Psoas muscle (tissue), 7 donors: ENCODE measurements at regions not wholly inside any gene's neighbourhood (a gene's known extent, or its start where the extent isn't known, plus 50 kb on each side); places are given as distances from the start of the nearest gene placed in this dataset.

Source experiments
- ATAC-seq, 4 donors: fragments of 200-7000 bp; cut with Tn5 transposase; one replicate each; pipeline ENCODE4 v1.9.1; 2020; ENCODE audit warnings: moderate library complexity in 3 of 4, mild to moderate bottlenecking in 2 of 4
- DNase-seq, 2 donors: peaks; one replicate each; pipeline ENCODE4 v3.0.0-alpha.2; 2020
- H3K27ac ChIP-seq: fragments of 200-600 bp; one replicate; pipeline ENCODE4 v1.8.0; 2022
- H3K27me3 ChIP-seq, 3 donors: fragments of 200-600 bp in 1 of 3; one replicate each; pipeline versions ENCODE4 v1.6.1 to v1.8.0; 2013 to 2022; ENCODE audit warnings: low read length in 2 of 3, mild to moderate bottlenecking in 2 of 3, moderate library complexity in 1 of 3; ENCODE audit not compliant: insufficient read depth in 3 of 3
- H3K36me3 ChIP-seq, 2 donors: fragments of 200-600 bp in 1 of 2; one replicate each; pipeline versions ENCODE4 v1.6.1 to v1.8.0; 2013 to 2022; ENCODE audit warnings: low read depth in 1 of 2, mild to moderate bottlenecking in 1 of 2, moderate library complexity in 1 of 2; ENCODE audit not compliant: insufficient read depth in 1 of 2
- H3K4me1 ChIP-seq: fragments of 200-600 bp; one replicate; pipeline ENCODE4 v1.8.0; 2022
- H3K4me3 ChIP-seq: fragments of 200-600 bp; one replicate; pipeline ENCODE4 v1.8.0; 2022; ENCODE audit warnings: mild to moderate bottlenecking
- H3K9me3 ChIP-seq: fragments of 200-600 bp; one replicate; pipeline ENCODE4 v1.8.0; 2022
- WGBS, 3 donors: extraction: QIAGEN DNeasy Blood & Tissue Kit; methylation state at CpG; one replicate each; pipeline versions ENCODE4 v1.1.6 to v1.1.7; 2013; 5-methylcytosine and 5-hydroxymethylcytosine counted together
- intact Hi-C, 2 donors: fragments of 100-400 bp; cut with DNase I; formaldehyde crosslinking; loops; one replicate each; pipeline versions ENCODE4 v1.11.0 to v1.14.2; 2022
- TF ChIP-seq, protein P1 (sequence below): fragments of 200-600 bp; IDR thresholded peaks from one replicate; pipeline ENCODE4 v1.8.0; 2022; ENCODE audit warnings: antibody characterized with exemption
- donor health status: healthy with polysubstance abuse.
- donor health status: DM: no; HTN: no; CAD: no; lungs with moderate emphysema.
- donor health status: Bipolar disorder and iron deficiency.
- donor health status: healthy.
- donor health status: DM: yes; HTN: yes; CAD: no.
- donor health status: DM: no; HTN: no; CAD: no.
- donor health status: DM: yes; HTN: yes; CAD: no.

DNA sequence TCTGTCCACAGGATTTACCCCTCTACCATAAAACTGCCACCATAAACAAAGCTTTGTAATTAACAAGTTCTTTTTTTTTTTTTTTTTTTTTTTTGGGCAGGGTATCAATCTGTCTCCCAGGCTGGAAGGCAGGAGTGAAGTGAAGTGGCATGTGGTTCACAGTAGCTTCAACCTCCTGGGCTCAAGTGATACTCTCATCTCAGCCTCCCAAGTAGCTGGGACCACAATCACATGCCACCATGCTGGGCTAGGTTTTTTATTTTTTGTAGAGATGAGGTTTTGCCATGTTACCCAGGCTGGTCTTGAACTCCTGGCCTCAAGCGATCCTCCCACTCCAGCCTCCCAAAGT, 61.1 kb upstream of the NUDT4 start:
- Histone ChIP-seq H3K27me3 (no peaks in the 10 kb centered on the region), H3K9me3 (no peaks in the 10 kb centered on the region), H3K4me3 (no peak overlapping the region), H3K4me1 (peaks cover 4% of the 10 kb centered on the region), H3K36me3 (no peaks in the 10 kb centered on the region), H3K27ac (no peak overlapping the region)
- WGBS, 3 donors, result 95 to 100% (median 95%) methylated on average over 1 of the region's 1 CpG
- intact Hi-C loops, result no loop called here
- DNase-seq, result no peak
- TF ChIP-seq, protein P1, sequence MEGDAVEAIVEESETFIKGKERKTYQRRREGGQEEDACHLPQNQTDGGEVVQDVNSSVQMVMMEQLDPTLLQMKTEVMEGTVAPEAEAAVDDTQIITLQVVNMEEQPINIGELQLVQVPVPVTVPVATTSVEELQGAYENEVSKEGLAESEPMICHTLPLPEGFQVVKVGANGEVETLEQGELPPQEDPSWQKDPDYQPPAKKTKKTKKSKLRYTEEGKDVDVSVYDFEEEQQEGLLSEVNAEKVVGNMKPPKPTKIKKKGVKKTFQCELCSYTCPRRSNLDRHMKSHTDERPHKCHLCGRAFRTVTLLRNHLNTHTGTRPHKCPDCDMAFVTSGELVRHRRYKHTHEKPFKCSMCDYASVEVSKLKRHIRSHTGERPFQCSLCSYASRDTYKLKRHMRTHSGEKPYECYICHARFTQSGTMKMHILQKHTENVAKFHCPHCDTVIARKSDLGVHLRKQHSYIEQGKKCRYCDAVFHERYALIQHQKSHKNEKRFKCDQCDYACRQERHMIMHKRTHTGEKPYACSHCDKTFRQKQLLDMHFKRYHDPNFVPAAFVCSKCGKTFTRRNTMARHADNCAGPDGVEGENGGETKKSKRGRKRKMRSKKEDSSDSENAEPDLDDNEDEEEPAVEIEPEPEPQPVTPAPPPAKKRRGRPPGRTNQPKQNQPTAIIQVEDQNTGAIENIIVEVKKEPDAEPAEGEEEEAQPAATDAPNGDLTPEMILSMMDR, result no peak
- ATAC-seq, result no peak

DNA sequence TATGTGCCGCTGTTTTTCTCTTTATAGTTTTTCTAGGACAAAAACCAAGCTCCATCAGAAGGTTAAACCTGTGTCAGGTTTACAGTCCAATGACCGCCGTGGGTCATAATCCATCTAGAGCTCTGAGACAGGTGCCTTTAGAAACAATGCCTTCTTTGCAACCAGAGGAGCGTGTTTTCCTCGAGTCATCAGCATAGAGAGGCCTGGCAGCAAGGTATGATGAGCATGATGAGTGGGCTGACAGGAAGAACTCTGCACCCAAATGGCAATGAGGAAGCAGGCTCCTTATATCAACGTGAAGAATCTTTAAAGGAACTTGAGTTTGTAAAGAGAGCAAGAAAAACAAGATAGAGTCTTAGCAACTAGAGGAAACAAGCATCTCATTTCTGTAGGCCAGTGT, 60.5 kb upstream of the NUDT4 start:
- no peak overlapping the region for H3K27ac ChIP-seq
- peaks cover 4% of the 10 kb centered on the region for H3K4me1 ChIP-seq
- no peaks in the 10 kb centered on the region for H3K36me3 ChIP-seq
- no peaks in the 10 kb centered on the region for H3K9me3 ChIP-seq
- 70 to 75% (median 74%) methylated on average over 6 of the region's 6 CpGs for WGBS, 3 donors
- intact Hi-C loops, result no loop called here
- no peak overlapping the region for H3K4me3 ChIP-seq
- DNase-seq (no peak), ATAC-seq (peak in 1 of 4 donors; percentile 19)
- TF ChIP-seq, protein P1, result no peak
- H3K27me3 ChIP-seq, result no peaks in the 10 kb centered on the region

DNA sequence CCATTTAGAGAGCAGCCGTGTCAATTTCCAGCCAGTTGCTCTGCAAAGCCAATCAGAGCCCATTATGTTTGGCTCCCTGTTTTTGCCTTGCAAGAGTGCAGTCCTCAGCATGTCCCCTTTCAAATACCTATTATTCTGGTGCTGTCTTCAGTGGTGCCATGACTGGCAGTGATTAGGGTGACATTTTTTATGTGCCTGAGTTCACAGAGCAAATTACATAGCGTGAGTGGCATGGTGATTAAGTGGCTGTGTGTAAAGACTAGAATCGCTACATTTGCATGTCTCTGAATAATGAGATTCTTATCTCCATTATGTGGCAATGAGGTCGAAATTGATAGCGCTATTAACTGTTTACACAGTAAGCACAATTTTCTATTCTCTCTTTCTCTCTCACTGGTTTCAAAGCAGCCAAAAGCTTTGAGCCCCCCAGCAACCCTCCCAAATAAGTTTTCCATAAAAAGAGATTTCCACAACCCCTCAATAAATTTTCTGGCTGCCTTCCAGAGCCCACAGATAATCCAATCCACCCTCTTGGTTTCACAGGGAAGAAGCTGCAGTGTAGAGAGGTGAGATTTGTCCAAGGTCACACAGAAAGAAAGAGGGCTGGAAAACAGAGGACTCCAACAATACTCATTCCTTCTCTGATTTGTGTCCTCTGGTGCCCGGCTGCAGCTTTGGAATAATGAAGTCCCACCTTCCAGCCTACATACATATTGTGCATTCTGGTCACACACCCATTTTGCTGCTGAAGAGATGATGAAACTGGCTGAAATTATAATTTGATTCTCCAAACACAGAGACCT, 58.8 kb upstream of the NUDT4 start:
- TF ChIP-seq, protein P1, result no peak
- intact Hi-C loops, result no loop called here
- ATAC-seq (no peak), DNase-seq (no peak)
- H3K9me3 ChIP-seq, result no peaks in the 10 kb centered on the region
- WGBS, 3 donors, result 89 to 91% (median 89%) methylated on average over 6 of the region's 6 CpGs
- no peaks in the 10 kb centered on the region for H3K27me3 ChIP-seq
- H3K36me3 ChIP-seq, result no peaks in the 10 kb centered on the region
- H3K4me3 ChIP-seq, result no peak overlapping the region
- H3K27ac ChIP-seq, result no peak overlapping the region
- no peaks in the 10 kb centered on the region for H3K4me1 ChIP-seq

DNA sequence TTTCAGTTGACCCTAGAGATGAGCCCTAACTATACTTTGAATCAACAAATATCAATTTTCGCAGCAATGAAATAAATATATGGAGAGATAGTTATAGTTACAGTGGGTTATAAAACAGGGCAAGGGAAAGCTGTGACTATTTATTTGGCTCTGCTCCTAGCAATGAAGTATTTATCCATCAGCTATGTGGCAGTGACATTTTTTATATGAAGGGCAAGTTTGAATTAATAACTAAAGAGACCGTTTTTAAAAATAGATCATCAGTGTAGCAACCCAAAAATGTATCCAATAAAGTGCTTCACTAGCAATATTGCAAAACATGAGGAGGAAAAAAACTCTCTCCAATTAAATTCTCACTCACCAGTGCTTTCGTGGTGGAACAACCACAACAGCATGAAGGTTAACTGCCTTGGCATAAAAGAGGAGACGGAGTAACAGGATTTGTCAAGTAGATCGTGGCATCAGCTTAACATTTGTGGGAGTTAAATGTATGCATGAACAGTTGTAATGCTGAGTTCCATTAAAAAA, 58.1 kb upstream of the NUDT4 start:
- Histone ChIP-seq H3K4me1 (no peaks in the 10 kb centered on the region), H3K27me3 (no peaks in the 10 kb centered on the region), H3K4me3 (no peak overlapping the region), H3K9me3 (no peaks in the 10 kb centered on the region), H3K27ac (no peak overlapping the region), H3K36me3 (no peaks in the 10 kb centered on the region)
- intact Hi-C loops, result no loop called here
- DNase-seq (no peak), ATAC-seq (no peak)
- WGBS, 3 donors, result 70 to 76% (median 71%) methylated on average over 5 of the region's 5 CpGs
- TF ChIP-seq, protein P1, result no peak

DNA sequence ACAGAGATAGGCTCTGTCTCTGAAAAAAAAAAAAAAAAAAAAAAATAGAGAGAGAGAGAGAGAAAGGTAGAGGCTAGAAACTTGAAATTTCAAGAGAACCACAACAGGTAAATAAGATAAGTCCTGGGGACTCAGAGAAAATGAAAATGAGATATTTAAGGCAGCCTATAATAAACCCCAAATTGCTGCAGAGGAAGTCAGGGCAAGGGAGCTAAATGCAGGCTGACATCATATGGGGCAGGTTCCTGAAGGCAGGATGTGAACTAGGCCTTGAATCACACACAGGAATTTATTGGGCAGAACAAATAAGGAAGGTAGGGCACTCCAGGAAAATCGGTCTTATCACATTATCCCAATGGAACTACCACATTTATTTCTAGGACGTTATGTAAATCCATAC, 54.9 kb upstream of the NUDT4 start:
- TF ChIP-seq, protein P1, result no peak
- Histone ChIP-seq H3K27me3 (no peaks in the 10 kb centered on the region), H3K4me1 (no peaks in the 10 kb centered on the region), H3K9me3 (no peaks in the 10 kb centered on the region), H3K4me3 (no peak overlapping the region), H3K36me3 (no peaks in the 10 kb centered on the region), H3K27ac (no peak overlapping the region)
- DNase-seq (no peak), ATAC-seq (no peak)
- WGBS, 3 donors, result 50 to 65% (median 63%) methylated on average over 2 of the region's 2 CpGs
- intact Hi-C loops, result no loop called here
